Lower leg skin (tissue), 4 donors: ENCODE measurements at regions not wholly inside any gene's neighbourhood (a gene's known extent, or its start where the extent isn't known, plus 50 kb on each side); places are given as distances from the start of the nearest gene placed in this dataset.

Experiments
- DNase-seq, 2 donors: peaks; one replicate each; pipeline ENCODE4 v3.0.0-alpha.2; 2019; ENCODE audit warnings: low spot score in 2 of 2
- H3K4me3 ChIP-seq: fragments of 200-600 bp; sonication (generic); 2 replicates; pipeline ENCODE4 v1.5.1; 2017; ENCODE audit warnings: mild to moderate bottlenecking, low read depth; ENCODE audit not compliant: poor library complexity, severe bottlenecking
- POLR2A ChIP-seq, 2 donors: fragments of 450-650 bp; IDR thresholded peaks; one replicate each; pipeline ENCODE4 v1.6.1; 2016 to 2017; ENCODE audit warnings: antibody characterized with exemption in 2 of 2, mild to moderate bottlenecking in 1 of 2, moderate library complexity in 1 of 2
- WGBS, 2 donors: methylation state at CpG; one replicate each; pipeline ENCODE4 v1.1.5; 2018; 5-methylcytosine and 5-hydroxymethylcytosine counted together
- intact Hi-C: fragments of 100-400 bp; cut with DNase I; formaldehyde crosslinking; loops from one replicate; pipeline ENCODE4 v1.15.0; 2023; ENCODE audit warnings: low total_unique reads
- TF ChIP-seq, protein P1 (sequence below), 3 donors: fragments of 450-650 bp; IDR thresholded peaks; one replicate each; pipeline ENCODE4 v1.5.1; 2016; ENCODE audit warnings: antibody characterized with exemption in 3 of 3, mild to moderate bottlenecking in 3 of 3, moderate library complexity in 2 of 3

DNA sequence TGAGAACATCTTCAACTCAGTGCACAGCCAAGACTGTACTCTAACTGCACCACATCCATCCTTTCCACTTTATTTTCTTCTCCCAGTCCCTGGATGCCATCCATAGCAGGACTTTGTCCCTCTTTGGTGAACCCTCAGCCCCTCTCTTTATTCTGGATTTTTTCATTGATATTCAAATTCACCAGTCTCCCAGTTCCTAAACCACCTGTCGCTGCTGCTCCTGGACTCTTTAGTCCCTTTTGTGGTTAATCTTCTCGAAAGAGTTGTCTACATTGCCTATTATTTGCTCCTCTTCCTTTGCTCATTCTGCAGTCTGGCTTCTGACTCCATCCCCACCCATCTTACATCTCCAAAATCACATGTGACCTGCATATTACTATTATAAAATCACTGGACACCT is 59.4 kb upstream of the ZSWIM6 start:
- intact Hi-C loops: loop anchor here (2.0 kb wide), 1 partner anchor 48 kb away; no protein-coding TSS in a partner anchor
- no peak overlapping the region for H3K4me3 ChIP-seq
- no peak for DNase-seq
- 91 to 95% methylated on average over 2 of the region's 2 CpGs for WGBS, 2 donors
- TF ChIP-seq POLR2A (IDR thresholded peaks at IDR 0.05): no peak
- TF ChIP-seq, protein P1, sequence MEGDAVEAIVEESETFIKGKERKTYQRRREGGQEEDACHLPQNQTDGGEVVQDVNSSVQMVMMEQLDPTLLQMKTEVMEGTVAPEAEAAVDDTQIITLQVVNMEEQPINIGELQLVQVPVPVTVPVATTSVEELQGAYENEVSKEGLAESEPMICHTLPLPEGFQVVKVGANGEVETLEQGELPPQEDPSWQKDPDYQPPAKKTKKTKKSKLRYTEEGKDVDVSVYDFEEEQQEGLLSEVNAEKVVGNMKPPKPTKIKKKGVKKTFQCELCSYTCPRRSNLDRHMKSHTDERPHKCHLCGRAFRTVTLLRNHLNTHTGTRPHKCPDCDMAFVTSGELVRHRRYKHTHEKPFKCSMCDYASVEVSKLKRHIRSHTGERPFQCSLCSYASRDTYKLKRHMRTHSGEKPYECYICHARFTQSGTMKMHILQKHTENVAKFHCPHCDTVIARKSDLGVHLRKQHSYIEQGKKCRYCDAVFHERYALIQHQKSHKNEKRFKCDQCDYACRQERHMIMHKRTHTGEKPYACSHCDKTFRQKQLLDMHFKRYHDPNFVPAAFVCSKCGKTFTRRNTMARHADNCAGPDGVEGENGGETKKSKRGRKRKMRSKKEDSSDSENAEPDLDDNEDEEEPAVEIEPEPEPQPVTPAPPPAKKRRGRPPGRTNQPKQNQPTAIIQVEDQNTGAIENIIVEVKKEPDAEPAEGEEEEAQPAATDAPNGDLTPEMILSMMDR (IDR thresholded peaks at IDR 0.05): no peak

GRCh38 chr5:61273279-61273975 is 58.6 kb upstream of the ZSWIM6 start:
- TF ChIP-seq POLR2A (IDR thresholded peaks at IDR 0.05): no peak
- TF ChIP-seq, protein P1 (IDR thresholded peaks at IDR 0.05): no peak
- DNase-seq: no peak
- WGBS, 2 donors: 94 to 100% methylated on average over 1 of the region's 1 CpG
- intact Hi-C loops: loop anchor here (2.0 kb wide), 1 partner anchor 47 kb away; no protein-coding TSS in a partner anchor
- H3K4me3 ChIP-seq: no peak overlapping the region

GRCh38 chr5:61274511-61274911 is 57.5 kb upstream of the ZSWIM6 start:
- no peak for DNase-seq
- TF ChIP-seq, protein P1 (IDR thresholded peaks at IDR 0.05): no peak
- TF ChIP-seq POLR2A (IDR thresholded peaks at IDR 0.05): no peak
- no peak overlapping the region for H3K4me3 ChIP-seq
- intact Hi-C loops: no loop called here

DNA sequence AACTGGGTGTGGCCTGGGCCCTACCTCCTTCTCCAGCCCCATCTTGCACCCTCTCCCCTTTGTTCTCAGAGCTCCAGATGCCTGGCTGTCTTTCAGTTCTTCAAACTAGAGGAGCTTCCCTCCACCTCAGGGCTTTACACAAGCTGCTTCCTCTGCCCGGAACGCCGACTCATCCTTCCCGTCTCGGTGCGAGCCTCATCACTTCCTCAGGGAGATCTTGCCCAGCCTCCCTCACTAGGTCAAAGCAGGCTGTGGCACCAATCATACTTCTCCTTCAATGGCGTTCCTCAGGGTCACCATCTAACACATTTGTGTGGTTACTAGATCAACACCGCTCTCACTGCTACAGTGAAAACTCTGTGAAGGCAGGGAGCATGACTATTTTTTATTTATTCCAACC is 56.2 kb upstream of the ZSWIM6 start:
- intact Hi-C loops: no loop called here
- peak in 1 of 2 donors; percentile 54 for DNase-seq

GRCh38 chr5:61277190-61277589 is 54.9 kb upstream of the ZSWIM6 start:
- no peak for DNase-seq
- TF ChIP-seq, protein P1 (IDR thresholded peaks at IDR 0.05): no peak
- no peak for TF ChIP-seq POLR2A (IDR thresholded peaks at IDR 0.05)
- intact Hi-C loops: no loop called here
- 40 to 47% methylated on average over 1 to 2 of the region's 2 CpGs for WGBS, 2 donors
- no peak overlapping the region for H3K4me3 ChIP-seq

More for the DNA sequence above, 56.2 kb upstream of the ZSWIM6 start:
- 29 to 39% methylated on average over 8 of the region's 8 CpGs for WGBS, 2 donors
- H3K4me3 ChIP-seq: no peak overlapping the region
- TF ChIP-seq, protein P1 (IDR thresholded peaks at IDR 0.05): no peak
- TF ChIP-seq POLR2A (IDR thresholded peaks at IDR 0.05): no peak

DNA sequence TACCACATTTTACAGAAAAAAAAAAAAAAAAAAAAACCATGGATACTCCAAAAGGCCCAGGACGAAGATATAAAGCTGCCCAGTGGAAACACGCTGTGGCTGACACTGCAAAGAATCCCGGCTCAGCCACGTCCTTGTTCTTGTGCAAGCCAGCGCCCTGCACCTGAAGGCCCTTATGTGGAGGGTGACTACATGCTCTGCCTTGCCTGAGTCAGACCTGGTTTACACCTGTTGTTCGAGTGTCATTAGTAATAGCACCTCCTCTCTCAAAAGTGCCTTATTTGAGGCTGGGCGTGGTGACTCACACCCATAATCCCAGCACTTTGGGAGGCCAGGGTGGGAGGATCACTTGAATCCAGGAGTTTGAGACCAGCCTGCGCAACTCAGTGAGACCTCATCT is 54.3 kb upstream of the ZSWIM6 start:
- no peak overlapping the region for H3K4me3 ChIP-seq
- no peak for DNase-seq
- 74 to 78% methylated on average over 8 of the region's 8 CpGs for WGBS, 2 donors
- intact Hi-C loops: no loop called here
- no peak for TF ChIP-seq POLR2A (IDR thresholded peaks at IDR 0.05)
- TF ChIP-seq, protein P1 (IDR thresholded peaks at IDR 0.05): no peak
